ENCODE measurements at regions not wholly inside any gene's neighbourhood (a gene's known extent, or its start where the extent isn't known, plus 50 kb on each side); places are given as distances from the start of the nearest gene placed in this dataset.

- Histone ChIP-seq H3K4me3 (ENCODE audit: control extremely low read depth in 1 of 5, extremely low read depth in 1 of 5, insufficient read depth in 1 of 5, low read depth in 2 of 5, low read length in 4 of 5) (no peak overlapping the region), H3K4me1 (ENCODE audit: control insufficient read depth in 2 of 2, insufficient read depth in 2 of 2, low read length in 2 of 2) (no peaks in the 10 kb centered on the region), H3K4me2 (replicated peaks; ENCODE audit: low read depth, low read length, poor library complexity, severe bottlenecking) (no peak overlapping the region), H3K27me3 (replicated peaks in 1 of 4; ENCODE audit: control extremely low read depth in 1 of 4, control insufficient read depth in 3 of 4, insufficient read depth in 4 of 4, low read length in 3 of 4) (no peaks in the 10 kb centered on the region), H3K79me2 (ENCODE audit: control insufficient read depth, insufficient read depth, low read length) (no peaks in the 10 kb centered on the region), H3K36me3 (replicated peaks in 1 of 2; ENCODE audit: control extremely low read depth in 1 of 2, control insufficient read depth in 1 of 2, extremely low read depth in 1 of 2, insufficient read depth in 2 of 2, low read length in 1 of 2) (no peaks in the 10 kb centered on the region), H3K9ac (ENCODE audit: low read length) (no peak overlapping the region), H3K9me3 (ENCODE audit: control extremely low read depth in 1 of 3, control insufficient read depth in 2 of 3, insufficient read depth in 1 of 3, low read length in 2 of 3) (no peaks in the 10 kb centered on the region), H3K27ac (ENCODE audit: low read length in 2 of 2) (no peak overlapping the region), H4K20me1 (ENCODE audit: control insufficient read depth, insufficient read depth, low read length, poor library complexity, severe bottlenecking) (no peaks in the 10 kb centered on the region), H2AFZ (ENCODE audit: insufficient read depth, low read depth, low read length, poor library complexity, severe bottlenecking) (no peak overlapping the region)
- Mint-ChIP-seq H3K9me3 (ENCODE audit: insufficient read depth) (no peaks in the 10 kb centered on the region), H3K27me3 (peaks cover 9% of the 10 kb centered on the region), H3K4me1 (no peaks in the 10 kb centered on the region), H3K4me3 (no peak overlapping the region), H3K27ac (no peak overlapping the region)
- ChIA-PET POLR2A (no interaction called here), CTCF (no interaction called here)
- DNase-seq = no peak
- WGBS (ENCODE audit: insufficient coverage) = 90% methylated on average over 6 of the region's 9 CpGs
- intact Hi-C loops (cut with micrococcal nuclease) = no loop called here
- TF ChIP-seq EZH2 (IDR thresholded peaks at IDR 0.05; ENCODE audit: borderline replicate concordance, insufficient read depth, low read depth, low read length, poor library complexity, severe bottlenecking) (no peak), CTCF (IDR thresholded peaks at IDR 0.05) (no peak)
- ATAC-seq (ENCODE audit: low read depth) = no peak
Observed at GRCh38 chr2:10223471-10223870, 79.2 kb upstream of the HPCAL1 start.

- intact Hi-C loops (cut with micrococcal nuclease) = no loop called here
- DNase-seq (no peak), ATAC-seq (ENCODE audit: low read depth) (no peak)
- Histone ChIP-seq H3K9ac (ENCODE audit: low read length) (no peak overlapping the region), H3K79me2 (ENCODE audit: control insufficient read depth, insufficient read depth, low read length) (no peaks in the 10 kb centered on the region), H3K27ac (ENCODE audit: low read length in 2 of 2) (no peak overlapping the region), H3K4me3 (ENCODE audit: control extremely low read depth in 1 of 5, extremely low read depth in 1 of 5, insufficient read depth in 1 of 5, low read depth in 2 of 5, low read length in 4 of 5) (no peak overlapping the region), H3K27me3 (replicated peaks in 1 of 4; ENCODE audit: control extremely low read depth in 1 of 4, control insufficient read depth in 3 of 4, insufficient read depth in 4 of 4, low read length in 3 of 4) (no peaks in the 10 kb centered on the region), H2AFZ (ENCODE audit: insufficient read depth, low read depth, low read length, poor library complexity, severe bottlenecking) (no peak overlapping the region), H4K20me1 (ENCODE audit: control insufficient read depth, insufficient read depth, low read length, poor library complexity, severe bottlenecking) (no peaks in the 10 kb centered on the region), H3K4me2 (replicated peaks; ENCODE audit: low read depth, low read length, poor library complexity, severe bottlenecking) (no peak overlapping the region), H3K4me1 (ENCODE audit: control insufficient read depth in 2 of 2, insufficient read depth in 2 of 2, low read length in 2 of 2) (no peaks in the 10 kb centered on the region), H3K36me3 (replicated peaks in 1 of 2; ENCODE audit: control extremely low read depth in 1 of 2, control insufficient read depth in 1 of 2, extremely low read depth in 1 of 2, insufficient read depth in 2 of 2, low read length in 1 of 2) (no peaks in the 10 kb centered on the region), H3K9me3 (ENCODE audit: control extremely low read depth in 1 of 3, control insufficient read depth in 2 of 3, insufficient read depth in 1 of 3, low read length in 2 of 3) (no peaks in the 10 kb centered on the region)
- 95% methylated on average over 11 of the region's 16 CpGs for WGBS (ENCODE audit: insufficient coverage)
- Mint-ChIP-seq H3K4me1 (no peaks in the 10 kb centered on the region), H3K27ac (no peak overlapping the region), H3K9me3 (ENCODE audit: insufficient read depth) (no peaks in the 10 kb centered on the region), H3K27me3 (peaks cover 9% of the 10 kb centered on the region), H3K4me3 (no peak overlapping the region)
- no peak for TF ChIP-seq CTCF (IDR thresholded peaks at IDR 0.05)
- TF ChIP-seq EZH2 (IDR thresholded peaks at IDR 0.05; ENCODE audit: borderline replicate concordance, insufficient read depth, low read depth, low read length, poor library complexity, severe bottlenecking) = no peak
- CTCF ChIA-PET = no interaction called here
- POLR2A ChIA-PET = no interaction called here
Observed at GRCh38 chr2:10223932-10224720, 78.6 kb upstream of the HPCAL1 start.

Measured in B cell (primary cell).